ENCODE measurements at regions not wholly inside any gene's neighbourhood (a gene's known extent, or its start where the extent isn't known, plus 50 kb on each side); places are given as distances from the start of the nearest gene placed in this dataset.

- H3K4me3 Mint-ChIP-seq = no peak overlapping the region
- no peak overlapping the region for H3K27ac Mint-ChIP-seq
- H3K27me3 Mint-ChIP-seq (ENCODE audit: low read depth) = no peaks in the 10 kb centered on the region
- H3K36me3 Mint-ChIP-seq = no peaks in the 10 kb centered on the region
- POLR2A ChIA-PET = no interaction called here
- DNase-seq (ENCODE audit: low spot score) (no peak), ATAC-seq (no peak)
- CTCF ChIA-PET = no interaction called here
- no peak for TF ChIP-seq IRF2 (CRISPR knock-in tag; IDR thresholded peaks at IDR 0.05; ENCODE audit: borderline replicate concordance, low read depth)
- TF ChIP-seq MLX (CRISPR knock-in tag; IDR thresholded peaks at IDR 0.05) = no peak
- TF ChIP-seq NFYB (CRISPR knock-in tag; conservative IDR thresholded peaks at IDR 0.05; ENCODE audit: low read depth) = no peak
- no peak for TF ChIP-seq GTF2I (CRISPR knock-in tag; conservative IDR thresholded peaks at IDR 0.05)
- no peak for TF ChIP-seq RORB (CRISPR knock-in tag; IDR thresholded peaks at IDR 0.05)
- TF ChIP-seq FOXK1 (CRISPR knock-in tag; IDR thresholded peaks at IDR 0.05) = no peak
- no peak for TF ChIP-seq NFE2L1 (CRISPR knock-in tag; IDR thresholded peaks at IDR 0.05)
- TF ChIP-seq MYBL2 (CRISPR knock-in tag; IDR thresholded peaks at IDR 0.05) = no peak
- TF ChIP-seq SMAD4 (CRISPR knock-in tag; IDR thresholded peaks at IDR 0.05) = no peak
- no peak for TF ChIP-seq PRRX2 (CRISPR knock-in tag; IDR thresholded peaks at IDR 0.05)
- TF ChIP-seq CBFB (CRISPR knock-in tag; IDR thresholded peaks at IDR 0.05; ENCODE audit: low read depth) = no peak
- no peak for TF ChIP-seq TEAD4 (CRISPR knock-in tag; IDR thresholded peaks at IDR 0.05)
- no peak for TF ChIP-seq ZNF219 (CRISPR knock-in tag; IDR thresholded peaks at IDR 0.05; ENCODE audit: borderline replicate concordance)
- no peak for TF ChIP-seq CDX4 (CRISPR knock-in tag; IDR thresholded peaks at IDR 0.05; ENCODE audit: borderline replicate concordance)
- no peak for TF ChIP-seq CREM (CRISPR knock-in tag; IDR thresholded peaks at IDR 0.05)
- no peak for TF ChIP-seq OVOL2 (CRISPR knock-in tag; IDR thresholded peaks at IDR 0.05; ENCODE audit: borderline replicate concordance)
- TF ChIP-seq USF1 (CRISPR knock-in tag; IDR thresholded peaks at IDR 0.05) = no peak
- TF ChIP-seq NR2C2 (CRISPR knock-in tag; IDR thresholded peaks at IDR 0.05) = no peak
- TF ChIP-seq PRDM15 (CRISPR knock-in tag; IDR thresholded peaks at IDR 0.05) = no peak
- TF ChIP-seq FOXJ3 (CRISPR knock-in tag; IDR thresholded peaks at IDR 0.05; ENCODE audit: borderline replicate concordance) = no peak
- no peaks in the 10 kb centered on the region for H3K9me3 Mint-ChIP-seq
- H3K4me1 Mint-ChIP-seq = no peaks in the 10 kb centered on the region
Measured at GRCh38 chr5:98104454-98105188, 668.8 kb upstream of the RGMB start.

GRCh38 chr5:98105681-98106080 is 667.8 kb upstream of the RGMB start:
- Mint-ChIP-seq H3K36me3 (no peaks in the 10 kb centered on the region), H3K27me3 (ENCODE audit: low read depth) (no peaks in the 10 kb centered on the region), H3K4me3 (no peak overlapping the region), H3K4me1 (no peaks in the 10 kb centered on the region), H3K9me3 (no peaks in the 10 kb centered on the region), H3K27ac (no peak overlapping the region)
- TF ChIP-seq ZNF423 (CRISPR knock-in tag; IDR thresholded peaks at IDR 0.05) (no peak), MYBL2 (CRISPR knock-in tag; IDR thresholded peaks at IDR 0.05) (no peak), IRF1 (CRISPR knock-in tag; IDR thresholded peaks at IDR 0.05) (no peak), E2F1 (CRISPR knock-in tag; IDR thresholded peaks at IDR 0.05) (no peak), ZNF263 (CRISPR knock-in tag; IDR thresholded peaks at IDR 0.05; ENCODE audit: low read depth) (no peak)
- ATAC-seq = no peak
- POLR2A ChIA-PET = no interaction called here
- DNase-seq (ENCODE audit: low spot score) = no peak
- CTCF ChIA-PET = no interaction called here

Data from WTC11 (cell line).